GM23338 (cell line): ENCODE measurements at regions not wholly inside any gene's neighbourhood (a gene's known extent, or its start where the extent isn't known, plus 50 kb on each side); places are given as distances from the start of the nearest gene placed in this dataset.

Source experiments
- ATAC-seq: fragments of 200-7000 bp; cut with Tn5 transposase; 3 replicates; pipeline ENCODE4 v1.9.1; 2020
- DNase-seq: peaks from one replicate; pipeline ENCODE4 v3.0.0-alpha.2; 2015; ENCODE audit warnings: low spot score
- H2AFZ ChIP-seq: fragments of 200-600 bp; sonication (generic); 2 replicates; pipeline ENCODE4 v1.8.0; 2016; ENCODE audit warnings: antibody characterized with exemption, mild to moderate bottlenecking, moderate library complexity
- H3F3A ChIP-seq: fragments of 200-600 bp; sonication (generic); replicated peaks from 2 replicates; pipeline ENCODE4 v1.8.0; 2017; ENCODE audit warnings: antibody characterized with exemption, mixed run types, low read depth
- H3K27ac ChIP-seq: fragments of 200-600 bp; sonication (generic); 2 replicates; pipeline ENCODE4 v1.6.1; 2016; ENCODE audit warnings: low read depth
- H3K27me3 ChIP-seq: fragments of 200-600 bp; sonication (generic); 2 replicates; pipeline ENCODE4 v1.8.0; 2016; ENCODE audit warnings: mild to moderate bottlenecking, mixed run types, moderate library complexity; ENCODE audit not compliant: insufficient read depth
- H3K36me3 ChIP-seq: fragments of 200-600 bp; sonication (generic); 2 replicates; pipeline ENCODE4 v1.8.0; 2016; ENCODE audit warnings: mild to moderate bottlenecking; ENCODE audit not compliant: insufficient read depth
- H3K4me1 ChIP-seq: fragments of 200-600 bp; sonication (generic); 2 replicates; pipeline ENCODE4 v1.8.0; 2016; ENCODE audit warnings: mild to moderate bottlenecking, moderate library complexity; ENCODE audit not compliant: insufficient read depth
- H3K4me2 ChIP-seq: fragments of 200-600 bp; sonication (generic); 2 replicates; pipeline ENCODE4 v1.7.1; 2017; ENCODE audit warnings: mixed run types
- H3K4me3 ChIP-seq: fragments of 200-600 bp; sonication (generic); 2 replicates; pipeline ENCODE4 v1.6.1; 2016; ENCODE audit warnings: mixed run types
- H3K79me2 ChIP-seq: fragments of 200-600 bp; sonication (generic); replicated peaks from 2 replicates; pipeline ENCODE4 v1.8.0; 2017; ENCODE audit warnings: mild to moderate bottlenecking; ENCODE audit not compliant: insufficient read depth
- H3K9me2 ChIP-seq: fragments of 200-600 bp; sonication (generic); 2 replicates; pipeline ENCODE4 v1.8.0; 2017; ENCODE audit not compliant: insufficient read depth
- H4K20me1 ChIP-seq: fragments of 200-600 bp; sonication (generic); replicated peaks from 2 replicates; pipeline ENCODE4 v1.8.0; 2017; ENCODE audit warnings: mild to moderate bottlenecking; ENCODE audit not compliant: insufficient read depth
- H3K27ac Mint-ChIP-seq: 2 replicates; pipeline ENCODE4 v1.8.0; 2020; ENCODE audit warnings: inconsistent platforms, mild to moderate bottlenecking, moderate library complexity, mixed read lengths
- H3K27me3 Mint-ChIP-seq: 3 replicates; pipeline ENCODE4 v1.8.0; 2022; ENCODE audit warnings: low read depth, mild to moderate bottlenecking, moderate library complexity, mixed read lengths, inconsistent platforms; ENCODE audit not compliant: insufficient read depth, poor library complexity
- H3K36me3 Mint-ChIP-seq: 3 replicates; pipeline ENCODE4 v1.8.0; 2021; ENCODE audit warnings: low read depth, mild to moderate bottlenecking, inconsistent platforms, moderate library complexity, mixed read lengths
- H3K4me1 Mint-ChIP-seq: 3 replicates; pipeline ENCODE4 v1.8.0; 2020; ENCODE audit warnings: mild to moderate bottlenecking, inconsistent platforms, mixed read lengths
- H3K4me3 Mint-ChIP-seq: 3 replicates; pipeline ENCODE4 v1.8.0; 2021; ENCODE audit warnings: moderate library complexity, mild to moderate bottlenecking, inconsistent platforms, mixed read lengths
- H3K9me3 Mint-ChIP-seq: 3 replicates; pipeline ENCODE4 v1.8.0; 2020; ENCODE audit warnings: moderate library complexity, mild to moderate bottlenecking, inconsistent platforms, mixed read lengths
- CREB1 ChIP-seq: fragments of 250-450 bp; sonication (Bioruptor Pico); IDR thresholded peaks from 2 replicates; pipeline ENCODE4 v1.5.0; 2020; ENCODE audit warnings: low read depth, mild to moderate bottlenecking, moderate library complexity
- CTCF ChIP-seq, 2 experiments: fragments of 200-600 bp in 1 of 2; sonication (generic) in 1 of 2; conservative IDR thresholded peaks; 2 replicates each; pipeline versions ENCODE4 v1.5.1 to v1.6.1; 2016 to 2017; ENCODE audit warnings: antibody characterized with exemption in 2 of 2, low read depth in 2 of 2, mild to moderate bottlenecking in 2 of 2, moderate library complexity in 1 of 2
- ETS1 ChIP-seq: IDR thresholded peaks from 2 replicates; pipeline ENCODE4 v1.6.1; 2016; ENCODE audit warnings: antibody characterized with exemption
- EZH2 ChIP-seq: fragments of 200-600 bp; sonication (generic); IDR thresholded peaks from one replicate; pipeline ENCODE4 v1.8.0; 2017; ENCODE audit warnings: antibody characterized with exemption, mild to moderate bottlenecking, low read depth; ENCODE audit not compliant: unreplicated experiment
- EZH2phosphoT487 ChIP-seq: fragments of 200-600 bp; sonication (generic); IDR thresholded peaks from one replicate; pipeline ENCODE4 v1.8.1; 2018; ENCODE audit warnings: antibody characterized with exemption; ENCODE audit not compliant: unreplicated experiment
- JUNB ChIP-seq: IDR thresholded peaks from one replicate; pipeline ENCODE4 v1.6.1; 2016; ENCODE audit warnings: antibody characterized with exemption; ENCODE audit not compliant: unreplicated experiment
- NANOG ChIP-seq: IDR thresholded peaks from 2 replicates; pipeline ENCODE4 v1.6.1; 2016; ENCODE audit warnings: antibody characterized with exemption, borderline replicate concordance
- POLR2AphosphoS5 ChIP-seq: IDR thresholded peaks from 2 replicates; pipeline ENCODE4 v1.6.1; 2016; ENCODE audit warnings: antibody characterized with exemption, low read depth
- STAT1 ChIP-seq: IDR thresholded peaks from one replicate; pipeline ENCODE4 v1.6.1; 2016; ENCODE audit warnings: antibody characterized with exemption; ENCODE audit not compliant: unreplicated experiment
- ZNF114 ChIP-seq: fragments of 250-450 bp; sonication (Bioruptor Pico); IDR thresholded peaks from 2 replicates; pipeline ENCODE4 v1.5.0; 2020; ENCODE audit warnings: mild to moderate bottlenecking, moderate library complexity
- ZNF331 ChIP-seq: fragments of 250-450 bp; sonication (Bioruptor Pico); IDR thresholded peaks from 2 replicates; pipeline ENCODE4 v1.5.0; 2020; ENCODE audit warnings: low read depth, mild to moderate bottlenecking, moderate library complexity
- TF ChIP-seq, protein P1 (sequence below): IDR thresholded peaks from one replicate; pipeline ENCODE4 v1.6.1; 2018; ENCODE audit warnings: antibody characterized with exemption; ENCODE audit not compliant: unreplicated experiment

DNA sequence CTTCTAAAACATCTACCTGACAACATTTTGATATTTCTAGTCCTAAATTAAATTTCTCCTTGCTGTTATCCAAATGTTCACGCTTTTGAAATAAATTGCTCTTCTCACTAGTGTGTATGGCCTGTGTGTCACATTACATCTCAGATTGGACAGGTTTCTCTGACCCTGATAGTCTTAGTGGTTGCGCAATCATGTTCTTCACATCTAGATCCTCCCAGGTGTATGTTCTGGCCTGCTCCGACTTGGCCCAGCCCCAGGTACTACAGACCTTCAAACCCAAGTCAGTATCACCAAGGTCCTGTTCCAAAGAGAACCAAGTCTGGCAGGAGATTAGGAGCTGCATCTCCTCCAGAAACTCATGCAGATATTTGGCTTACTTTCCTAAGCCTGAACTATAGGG is 209.5 kb downstream of the ASCL1 start:
- no peaks in the 10 kb centered on the region; the same call in 1 of the 3 replicates for H3K9me3 Mint-ChIP-seq
- Histone ChIP-seq H2AFZ (0 out of 2 replicates have a peak overlapping the region, but pooled peaks have one; percentile 23), H3K36me3 (no peaks in the 10 kb centered on the region), H3K79me2 (no peaks in the 10 kb centered on the region), H3K27me3 (no peaks in the 10 kb centered on the region), H3F3A (no peaks in the 10 kb centered on the region), H3K9me2 (0 out of 2 replicates have a peak, but pooled peaks cover 4% of the 10 kb centered on the region), H3K4me3 (no peak overlapping the region), H3K4me2 (no peak overlapping the region), H3K27ac (no peak overlapping the region), H3K4me1 (no peaks in the 10 kb centered on the region), H4K20me1 (no peaks in the 10 kb centered on the region)
- no peak overlapping the region for H3K27ac Mint-ChIP-seq
- no peaks in the 10 kb centered on the region for H3K36me3 Mint-ChIP-seq
- no peaks in the 10 kb centered on the region for H3K4me1 Mint-ChIP-seq
- H3K4me3 Mint-ChIP-seq = no peak overlapping the region
- TF ChIP-seq EZH2 (no peak), ETS1 (no peak)
- ATAC-seq (no peak), DNase-seq (no peak)
- H3K27me3 Mint-ChIP-seq = no peaks in the 10 kb centered on the region

DNA sequence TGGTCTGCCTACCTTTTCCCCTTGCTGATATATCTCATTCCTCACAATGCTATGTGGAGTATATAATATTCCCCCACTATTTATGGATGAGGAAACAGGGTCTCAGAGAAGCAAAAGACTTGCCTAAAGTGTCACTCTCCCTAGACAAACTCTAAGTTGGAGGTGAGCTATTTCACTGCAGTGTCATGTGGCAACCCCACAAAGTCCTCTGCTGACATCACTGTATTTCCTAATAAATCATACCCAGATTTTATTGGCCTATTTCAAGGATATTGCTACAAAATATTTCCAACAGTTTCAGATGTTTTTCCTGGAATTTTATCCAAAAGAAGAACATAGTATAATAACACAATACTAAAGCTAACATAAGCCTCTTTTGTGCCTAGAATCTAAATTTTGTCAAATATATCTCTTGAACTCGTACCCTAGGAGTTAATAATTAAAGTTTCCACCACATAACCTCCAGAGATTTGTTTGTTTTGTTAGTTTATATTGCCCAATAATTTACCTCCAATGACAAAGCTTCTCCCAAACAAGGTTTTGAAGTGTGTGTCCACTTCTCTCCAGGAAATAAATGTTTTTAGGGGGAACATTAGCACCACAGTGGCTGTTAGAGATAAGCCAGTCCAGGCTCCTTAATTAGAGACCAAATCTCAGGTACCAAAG is 215.1 kb downstream of the ASCL1 start:
- DNase-seq (no peak), ATAC-seq (no peak)
- Mint-ChIP-seq H3K27ac (no peak overlapping the region), H3K9me3 (no peaks in the 10 kb centered on the region; the same call in 1 of the 3 replicates), H3K27me3 (no peaks in the 10 kb centered on the region), H3K36me3 (no peaks in the 10 kb centered on the region), H3K4me1 (no peaks in the 10 kb centered on the region), H3K4me3 (no peak overlapping the region)
- 0 out of 2 replicates have a peak, but pooled peaks cover 5% of the 10 kb centered on the region for H3K9me2 ChIP-seq
- H3K36me3 ChIP-seq = no peaks in the 10 kb centered on the region
- H3K4me3 ChIP-seq = no peak overlapping the region
- H3K27ac ChIP-seq = no peak overlapping the region
- H3K27me3 ChIP-seq = no peaks in the 10 kb centered on the region
- H3F3A ChIP-seq = no peaks in the 10 kb centered on the region
- no peaks in the 10 kb centered on the region for H3K79me2 ChIP-seq
- H2AFZ ChIP-seq = no peak overlapping the region
- no peak overlapping the region for H3K4me2 ChIP-seq
- no peaks in the 10 kb centered on the region for H3K4me1 ChIP-seq
- no peaks in the 10 kb centered on the region for H4K20me1 ChIP-seq
- no peak for TF ChIP-seq NANOG
- TF ChIP-seq EZH2 = no peak
- no peak for TF ChIP-seq EZH2phosphoT487
- TF ChIP-seq CTCF (conservative IDR thresholded peaks at IDR 0.05; ENCODE audit: low read depth in 2 of 2) = no peak
- no peak for TF ChIP-seq STAT1
- TF ChIP-seq, protein P1, sequence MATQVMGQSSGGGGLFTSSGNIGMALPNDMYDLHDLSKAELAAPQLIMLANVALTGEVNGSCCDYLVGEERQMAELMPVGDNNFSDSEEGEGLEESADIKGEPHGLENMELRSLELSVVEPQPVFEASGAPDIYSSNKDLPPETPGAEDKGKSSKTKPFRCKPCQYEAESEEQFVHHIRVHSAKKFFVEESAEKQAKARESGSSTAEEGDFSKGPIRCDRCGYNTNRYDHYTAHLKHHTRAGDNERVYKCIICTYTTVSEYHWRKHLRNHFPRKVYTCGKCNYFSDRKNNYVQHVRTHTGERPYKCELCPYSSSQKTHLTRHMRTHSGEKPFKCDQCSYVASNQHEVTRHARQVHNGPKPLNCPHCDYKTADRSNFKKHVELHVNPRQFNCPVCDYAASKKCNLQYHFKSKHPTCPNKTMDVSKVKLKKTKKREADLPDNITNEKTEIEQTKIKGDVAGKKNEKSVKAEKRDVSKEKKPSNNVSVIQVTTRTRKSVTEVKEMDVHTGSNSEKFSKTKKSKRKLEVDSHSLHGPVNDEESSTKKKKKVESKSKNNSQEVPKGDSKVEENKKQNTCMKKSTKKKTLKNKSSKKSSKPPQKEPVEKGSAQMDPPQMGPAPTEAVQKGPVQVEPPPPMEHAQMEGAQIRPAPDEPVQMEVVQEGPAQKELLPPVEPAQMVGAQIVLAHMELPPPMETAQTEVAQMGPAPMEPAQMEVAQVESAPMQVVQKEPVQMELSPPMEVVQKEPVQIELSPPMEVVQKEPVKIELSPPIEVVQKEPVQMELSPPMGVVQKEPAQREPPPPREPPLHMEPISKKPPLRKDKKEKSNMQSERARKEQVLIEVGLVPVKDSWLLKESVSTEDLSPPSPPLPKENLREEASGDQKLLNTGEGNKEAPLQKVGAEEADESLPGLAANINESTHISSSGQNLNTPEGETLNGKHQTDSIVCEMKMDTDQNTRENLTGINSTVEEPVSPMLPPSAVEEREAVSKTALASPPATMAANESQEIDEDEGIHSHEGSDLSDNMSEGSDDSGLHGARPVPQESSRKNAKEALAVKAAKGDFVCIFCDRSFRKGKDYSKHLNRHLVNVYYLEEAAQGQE = no peak
- no peak for TF ChIP-seq ZNF331 (CRISPR knock-in tag)
- no peak for TF ChIP-seq CREB1 (CRISPR knock-in tag)
- no peak for TF ChIP-seq ZNF114 (CRISPR knock-in tag)
- no peak for TF ChIP-seq JUNB
- TF ChIP-seq POLR2AphosphoS5 = no peak
